22Rv1 (cell line): ENCODE measurements at regions not wholly inside any gene's neighbourhood (a gene's known extent, or its start where the extent isn't known, plus 50 kb on each side); places are given as distances from the start of the nearest gene placed in this dataset.

Experiments used
- ZFX ChIP-seq: fragments of 450-650 bp; IDR thresholded peaks from 2 replicates; pipeline ENCODE4 v1.6.1; 2017; ENCODE audit warnings: antibody characterized with exemption, borderline replicate concordance
- TF ChIP-seq, protein P1 (sequence below): fragments of 450-650 bp; IDR thresholded peaks from 2 replicates; pipeline ENCODE4 v1.5.1; 2017; ENCODE audit warnings: mild to moderate bottlenecking

GRCh38 chr2:33848486-33848885, 249.4 kb upstream of the FAM98A start:
- TF ChIP-seq, protein P1, sequence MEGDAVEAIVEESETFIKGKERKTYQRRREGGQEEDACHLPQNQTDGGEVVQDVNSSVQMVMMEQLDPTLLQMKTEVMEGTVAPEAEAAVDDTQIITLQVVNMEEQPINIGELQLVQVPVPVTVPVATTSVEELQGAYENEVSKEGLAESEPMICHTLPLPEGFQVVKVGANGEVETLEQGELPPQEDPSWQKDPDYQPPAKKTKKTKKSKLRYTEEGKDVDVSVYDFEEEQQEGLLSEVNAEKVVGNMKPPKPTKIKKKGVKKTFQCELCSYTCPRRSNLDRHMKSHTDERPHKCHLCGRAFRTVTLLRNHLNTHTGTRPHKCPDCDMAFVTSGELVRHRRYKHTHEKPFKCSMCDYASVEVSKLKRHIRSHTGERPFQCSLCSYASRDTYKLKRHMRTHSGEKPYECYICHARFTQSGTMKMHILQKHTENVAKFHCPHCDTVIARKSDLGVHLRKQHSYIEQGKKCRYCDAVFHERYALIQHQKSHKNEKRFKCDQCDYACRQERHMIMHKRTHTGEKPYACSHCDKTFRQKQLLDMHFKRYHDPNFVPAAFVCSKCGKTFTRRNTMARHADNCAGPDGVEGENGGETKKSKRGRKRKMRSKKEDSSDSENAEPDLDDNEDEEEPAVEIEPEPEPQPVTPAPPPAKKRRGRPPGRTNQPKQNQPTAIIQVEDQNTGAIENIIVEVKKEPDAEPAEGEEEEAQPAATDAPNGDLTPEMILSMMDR = no peak
- no peak for TF ChIP-seq ZFX
